HCT116 (cell line): ENCODE measurements at regions not wholly inside any gene's neighbourhood (a gene's known extent, or its start where the extent isn't known, plus 50 kb on each side); places are given as distances from the start of the nearest gene placed in this dataset.

ENCODE experiments used
- ATAC-seq: fragments of 200-7000 bp; cut with Tn5 transposase; 2 replicates; pipeline ENCODE4 v1.9.1; 2020; ENCODE audit warnings: mild to moderate bottlenecking, moderate library complexity
- BruUV-seq: library from RNA; stranded (reverse); fragments of 400-500 nt; replicated peaks from 2 replicates; lab custom pipeline; 2021; lab: Mats Ljungman, UMichigan
- CTCF ChIA-PET: fragments of 300-600 bp; sonication (Branson Sonifier 250); formaldehyde crosslinking; loops from one replicate; lab custom pipeline; 2021; ENCODE audit warnings: antibody characterized with exemption; lab: Charles Lee
- POLR2A ChIA-PET: fragments of 300-600, 350-600 bp; sonication (Branson Sonifier 250); formaldehyde crosslinking; loops from one replicate; lab custom pipeline; 2021; ENCODE audit warnings: antibody characterized with exemption; lab: Charles Lee
- RAD21 ChIA-PET, 2 experiments: fragments of 300-600 bp; sonication (Branson Sonifier 250); formaldehyde crosslinking; loops; one replicate each; lab custom pipeline; 2023; ENCODE audit warnings: low total read pairs in 2 of 2; ENCODE audit not compliant: uncharacterized antibody in 2 of 2, unreplicated experiment in 2 of 2, low non-redundant PET in 1 of 2; lab: Charles Lee
- DNase-seq: peaks from one replicate; pipeline ENCODE4 v3.0.0-alpha.2; 2010; ENCODE audit warnings: low read depth, low spot score
- H2AFZ ChIP-seq: fragments of 200-600 bp; shearing (Covaris generic), sonication (generic); 2 replicates; pipeline ENCODE4 v1.6.1; 2017; ENCODE audit warnings: low read depth, mixed run types, mixed read lengths, antibody characterized with exemption, low read length; ENCODE audit not compliant: poor library complexity, severe bottlenecking
- H3K27ac ChIP-seq: 2 replicates; pipeline ENCODE4 v1.5.1; 2012; ENCODE audit warnings: low read depth, low read length
- H3K27me3 ChIP-seq: fragments of 200-600 bp; sonication (generic); 2 replicates; pipeline ENCODE4 v1.6.1; 2016; ENCODE audit warnings: mixed run types, low read length, mixed read lengths; ENCODE audit not compliant: insufficient read depth
- H3K36me3 ChIP-seq, 2 experiments: fragments of 200-500 bp in 1 of 2; fragments of 200-600 bp in 1 of 2; sonication (Bioruptor generic) in 1 of 2; sonication (generic) in 1 of 2; 2 replicates each; pipeline versions ENCODE4 v1.5.1 to v1.6.1; 2014 to 2016; ENCODE audit warnings: low read length in 2 of 2, inconsistent platforms in 1 of 2, mixed read lengths in 1 of 2, mixed run types in 1 of 2; ENCODE audit not compliant: insufficient read depth in 2 of 2, control insufficient read depth in 1 of 2
- H3K4me1 ChIP-seq, 2 experiments: fragments of 200-600 bp in 1 of 2; sonication (generic) in 1 of 2; 2 replicates each; pipeline versions ENCODE4 v1.5.1 to v1.6.1; 2012 to 2017; ENCODE audit warnings: low read length in 2 of 2, inconsistent platforms in 1 of 2, mild to moderate bottlenecking in 1 of 2, mixed read lengths in 1 of 2, mixed run types in 1 of 2, moderate library complexity in 1 of 2; ENCODE audit not compliant: insufficient read depth in 2 of 2, control insufficient read depth in 1 of 2
- H3K4me2 ChIP-seq: fragments of 200-600 bp; sonication (generic); 2 replicates; pipeline ENCODE4 v1.6.1; 2017; ENCODE audit warnings: mixed run types, low read length, mixed read lengths
- H3K4me3 ChIP-seq, 2 experiments: fragments of 200-600 bp in 1 of 2; sonication (generic) in 1 of 2; replicated peaks in 1 of 2; 2 replicates each; pipeline ENCODE4 v1.5.1; 2011 to 2016; ENCODE audit warnings: low read length in 2 of 2, control low read depth in 1 of 2, low read depth in 1 of 2, mild to moderate bottlenecking in 1 of 2, mixed read lengths in 1 of 2, mixed run types in 1 of 2
- H3K79me2 ChIP-seq: fragments of 200-600 bp; sonication (generic); 2 replicates; pipeline ENCODE4 v1.6.1; 2017; ENCODE audit warnings: mild to moderate bottlenecking, mixed run types, low read length, moderate library complexity, mixed read lengths; ENCODE audit not compliant: insufficient read depth
- H3K9ac ChIP-seq: fragments of 200-600 bp; sonication (generic); 2 replicates; pipeline ENCODE4 v1.6.1; 2016; ENCODE audit warnings: low read length, mixed read lengths
- H3K9me2 ChIP-seq: fragments of 200-600 bp; sonication (generic), shearing (Covaris generic); 2 replicates; pipeline ENCODE4 v1.6.1; 2017; ENCODE audit warnings: mixed run types, mild to moderate bottlenecking, moderate library complexity; ENCODE audit not compliant: insufficient read depth
- H3K9me3 ChIP-seq, 2 experiments: fragments of 200-500 bp in 1 of 2; fragments of 200-600 bp in 1 of 2; sonication (Bioruptor generic) in 1 of 2; sonication (generic) in 1 of 2; 2 replicates each; pipeline ENCODE4 v1.6.1; 2014 to 2017; ENCODE audit warnings: low read length in 2 of 2, mixed read lengths in 2 of 2, inconsistent platforms in 1 of 2, low read depth in 1 of 2, mild to moderate bottlenecking in 1 of 2, mixed run types in 1 of 2, moderate library complexity in 1 of 2; ENCODE audit not compliant: control insufficient read depth in 1 of 2, insufficient read depth in 1 of 2
- H4K20me1 ChIP-seq: fragments of 200-600 bp; sonication (generic), shearing (Covaris generic); 2 replicates; pipeline ENCODE4 v1.6.1; 2017; ENCODE audit warnings: mixed run types, mild to moderate bottlenecking, moderate library complexity; ENCODE audit not compliant: insufficient read depth
- CBX3 ChIP-seq: IDR thresholded peaks from 2 replicates; pipeline ENCODE4 v1.6.1; 2012; ENCODE audit warnings: low read depth
- EGR1 ChIP-seq: IDR thresholded peaks from 2 replicates; pipeline ENCODE4 v1.6.1; 2012; ENCODE audit warnings: low read depth
- EZH2phosphoT487 ChIP-seq: fragments of 200-600 bp; IDR thresholded peaks from 2 replicates; pipeline ENCODE4 v1.6.1; 2018; ENCODE audit warnings: antibody characterized with exemption, borderline replicate concordance
- FOSL1 ChIP-seq: IDR thresholded peaks from 2 replicates; pipeline ENCODE4 v1.6.1; 2012; ENCODE audit warnings: low read depth
- JUND ChIP-seq: IDR thresholded peaks from 2 replicates; pipeline ENCODE4 v1.6.1; 2012
- RAD21 ChIP-seq: IDR thresholded peaks from 2 replicates; pipeline ENCODE4 v1.6.1; 2012; ENCODE audit warnings: low read depth, mild to moderate bottlenecking
- SRF ChIP-seq: IDR thresholded peaks from 2 replicates; pipeline ENCODE4 v1.6.1; 2012; ENCODE audit warnings: low read depth
- TCF7L2 ChIP-seq: IDR thresholded peaks from 2 replicates; pipeline ENCODE4 v1.7.0; 2011; ENCODE audit warnings: borderline replicate concordance, inconsistent platforms; ENCODE audit not compliant: insufficient read depth, insufficient read length; ENCODE audit errors: extremely low read depth
- YY1 ChIP-seq: IDR thresholded peaks from 2 replicates; pipeline ENCODE4 v1.6.1; 2011; ENCODE audit warnings: low read length, low read depth, moderate library complexity, mild to moderate bottlenecking; ENCODE audit not compliant: insufficient replicate concordance; ENCODE audit errors: extremely low read depth
- ZBTB33 ChIP-seq: IDR thresholded peaks from 2 replicates; pipeline ENCODE4 v1.6.1; 2011; ENCODE audit warnings: mild to moderate bottlenecking, low read length, moderate library complexity; ENCODE audit not compliant: insufficient replicate concordance; ENCODE audit errors: extremely low read depth
- ZNF274 ChIP-seq: fragments of 200-500 bp; sonication (Bioruptor generic); IDR thresholded peaks from 2 replicates; pipeline ENCODE4 v1.6.1; 2014; ENCODE audit warnings: mild to moderate bottlenecking, low read depth, low read length, inconsistent platforms
- intact Hi-C: fragments of 100-400 bp; cut with micrococcal nuclease; formaldehyde crosslinking; loops from 2 replicates; pipeline ENCODE4 v1.10.0; 2022

- no peaks in the 10 kb centered on the region for H3K36me3 ChIP-seq
- no peak overlapping the region for H3K4me2 ChIP-seq
- H2AFZ ChIP-seq = no peak overlapping the region
- ChIA-PET POLR2A (no interaction called here), CTCF (no interaction called here), RAD21 (no interaction called here)
- H3K27me3 ChIP-seq = no peaks in the 10 kb centered on the region
- no peak overlapping the region for H3K9ac ChIP-seq
- H3K4me3 ChIP-seq = no peak overlapping the region
- no TSS peak for BruUV-seq
- H3K4me1 ChIP-seq = no peaks in the 10 kb centered on the region
- no peaks in the 10 kb centered on the region for H3K9me3 ChIP-seq
- TF ChIP-seq JUND = no peak
- TF ChIP-seq CBX3 = no peak
- no peak for TF ChIP-seq TCF7L2
- TF ChIP-seq ZBTB33 = no peak
- no peak for TF ChIP-seq ZNF274
- no peak for TF ChIP-seq EZH2phosphoT487
- TF ChIP-seq YY1 = no peak
- TF ChIP-seq EGR1 = no peak
- no peak for TF ChIP-seq SRF
- no peak for TF ChIP-seq RAD21
- no peak for TF ChIP-seq FOSL1
- H4K20me1 ChIP-seq = no peaks in the 10 kb centered on the region
- DNase-seq (no peak), ATAC-seq (no peak)
- no peaks in the 10 kb centered on the region for H3K79me2 ChIP-seq
- no peak overlapping the region for H3K27ac ChIP-seq
- H3K9me2 ChIP-seq = no peaks in the 10 kb centered on the region
- intact Hi-C loops = no loop called here
Observed at GRCh38 chr2:51918113-51918512, 886.2 kb upstream of the NRXN1 start.
